Hepatocyte (in vitro differentiated cells): ENCODE measurements at regions not wholly inside any gene's neighbourhood (a gene's known extent, or its start where the extent isn't known, plus 50 kb on each side); places are given as distances from the start of the nearest gene placed in this dataset.

ENCODE experiments used
- EZH2 ChIP-seq: fragments of 200-600 bp; sonication (generic); IDR thresholded peaks from 2 replicates; pipeline ENCODE4 v1.6.1; 2016; ENCODE audit warnings: antibody characterized with exemption, mild to moderate bottlenecking, borderline replicate concordance
- EZH2phosphoT487 ChIP-seq: fragments of 200-600 bp; sonication (generic); IDR thresholded peaks from one replicate; pipeline ENCODE4 v1.6.1; 2018; ENCODE audit warnings: antibody characterized with exemption, mild to moderate bottlenecking, low read depth, moderate library complexity; ENCODE audit not compliant: unreplicated experiment, severe bottlenecking
- TF ChIP-seq, protein P1 (sequence below): fragments of 200-600 bp; sonication (generic); IDR thresholded peaks from 2 replicates; pipeline ENCODE4 v1.5.1; 2016; ENCODE audit warnings: antibody characterized with exemption, mild to moderate bottlenecking; ENCODE audit not compliant: poor library complexity

DNA sequence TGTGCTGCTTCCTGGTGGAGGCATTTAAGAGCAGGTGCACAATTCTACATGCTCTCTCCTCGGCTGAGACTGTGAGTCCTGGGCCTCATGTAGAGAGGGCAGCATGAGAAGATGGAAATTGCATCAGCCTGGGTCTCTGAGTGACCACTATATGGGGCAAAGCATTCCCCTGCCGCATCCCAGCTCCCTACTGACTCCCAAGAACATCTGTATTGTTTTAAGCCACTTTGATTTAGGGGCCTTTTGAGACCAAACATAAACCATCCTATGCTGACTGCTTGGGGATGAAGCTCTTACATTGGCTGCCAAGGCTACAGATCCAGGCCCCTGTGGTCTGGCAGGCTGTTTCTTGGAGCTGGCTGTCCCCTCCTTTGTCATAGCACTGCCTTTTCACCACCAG, 101.3 kb upstream of the TBX20 start:
- TF ChIP-seq, protein P1, sequence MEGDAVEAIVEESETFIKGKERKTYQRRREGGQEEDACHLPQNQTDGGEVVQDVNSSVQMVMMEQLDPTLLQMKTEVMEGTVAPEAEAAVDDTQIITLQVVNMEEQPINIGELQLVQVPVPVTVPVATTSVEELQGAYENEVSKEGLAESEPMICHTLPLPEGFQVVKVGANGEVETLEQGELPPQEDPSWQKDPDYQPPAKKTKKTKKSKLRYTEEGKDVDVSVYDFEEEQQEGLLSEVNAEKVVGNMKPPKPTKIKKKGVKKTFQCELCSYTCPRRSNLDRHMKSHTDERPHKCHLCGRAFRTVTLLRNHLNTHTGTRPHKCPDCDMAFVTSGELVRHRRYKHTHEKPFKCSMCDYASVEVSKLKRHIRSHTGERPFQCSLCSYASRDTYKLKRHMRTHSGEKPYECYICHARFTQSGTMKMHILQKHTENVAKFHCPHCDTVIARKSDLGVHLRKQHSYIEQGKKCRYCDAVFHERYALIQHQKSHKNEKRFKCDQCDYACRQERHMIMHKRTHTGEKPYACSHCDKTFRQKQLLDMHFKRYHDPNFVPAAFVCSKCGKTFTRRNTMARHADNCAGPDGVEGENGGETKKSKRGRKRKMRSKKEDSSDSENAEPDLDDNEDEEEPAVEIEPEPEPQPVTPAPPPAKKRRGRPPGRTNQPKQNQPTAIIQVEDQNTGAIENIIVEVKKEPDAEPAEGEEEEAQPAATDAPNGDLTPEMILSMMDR: no peak
- no peak for TF ChIP-seq EZH2
- TF ChIP-seq EZH2phosphoT487: no peak
